ENCODE measurements at regions not wholly inside any gene's neighbourhood (a gene's known extent, or its start where the extent isn't known, plus 50 kb on each side); places are given as distances from the start of the nearest gene placed in this dataset.

DNA sequence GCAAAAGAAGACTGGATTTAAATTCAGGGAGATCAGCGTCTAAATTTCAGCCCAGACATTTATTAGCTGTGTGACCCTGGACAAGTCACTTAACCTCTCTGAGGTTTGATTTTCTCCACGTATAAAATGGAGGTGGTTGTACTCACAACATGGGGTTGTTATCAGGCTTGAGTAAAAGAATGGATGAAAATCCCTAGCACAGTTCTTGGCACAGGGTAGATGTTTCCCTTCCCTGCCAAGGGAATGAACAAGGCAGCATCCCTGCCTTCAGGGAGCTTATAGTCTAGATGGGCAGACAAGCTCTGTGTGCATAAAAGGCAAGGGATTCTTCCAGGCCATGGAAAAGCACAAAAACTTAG, 50.2 kb upstream of the MRPS22 start:
- no peaks in the 10 kb centered on the region for H3K36me3 Mint-ChIP-seq (ENCODE audit: low read depth)
- H3K27ac Mint-ChIP-seq = no peak overlapping the region
- H3K4me3 Mint-ChIP-seq = no peak overlapping the region
- peaks cover 8% of the 10 kb centered on the region for H3K27me3 Mint-ChIP-seq (ENCODE audit: insufficient read depth)
- H3K4me1 Mint-ChIP-seq = no peaks in the 10 kb centered on the region
- H3K4me3 ChIP-seq (ENCODE audit: low read length) = no peak overlapping the region
- no peak for DNase-seq
- no peaks in the 10 kb centered on the region for H3K4me1 ChIP-seq (ENCODE audit: control insufficient read depth, insufficient read depth, low read length)
- H3K27ac ChIP-seq (ENCODE audit: low read depth, low read length) = no peak overlapping the region
- peaks cover 13% of the 10 kb centered on the region for H3K9me3 ChIP-seq (ENCODE audit: control insufficient read depth, low read length)
- H3K27me3 ChIP-seq (ENCODE audit: control insufficient read depth, insufficient read depth, low read length, poor library complexity, severe bottlenecking) = no peaks in the 10 kb centered on the region
- 92 to 100% methylated on average over 2 of the region's 2 CpGs for WGBS, 2 experiments (ENCODE audit: insufficient coverage in 1 of 2, insufficient read length in 1 of 2)
- no peaks in the 10 kb centered on the region for H3K36me3 ChIP-seq (ENCODE audit: control insufficient read depth, insufficient read depth, low read length)
- no peaks in the 10 kb centered on the region for H3K9me3 Mint-ChIP-seq
- H3K9ac ChIP-seq (ENCODE audit: extremely low read depth, low read length, poor library complexity, severe bottlenecking) = no peak overlapping the region
- TF ChIP-seq, protein P1, sequence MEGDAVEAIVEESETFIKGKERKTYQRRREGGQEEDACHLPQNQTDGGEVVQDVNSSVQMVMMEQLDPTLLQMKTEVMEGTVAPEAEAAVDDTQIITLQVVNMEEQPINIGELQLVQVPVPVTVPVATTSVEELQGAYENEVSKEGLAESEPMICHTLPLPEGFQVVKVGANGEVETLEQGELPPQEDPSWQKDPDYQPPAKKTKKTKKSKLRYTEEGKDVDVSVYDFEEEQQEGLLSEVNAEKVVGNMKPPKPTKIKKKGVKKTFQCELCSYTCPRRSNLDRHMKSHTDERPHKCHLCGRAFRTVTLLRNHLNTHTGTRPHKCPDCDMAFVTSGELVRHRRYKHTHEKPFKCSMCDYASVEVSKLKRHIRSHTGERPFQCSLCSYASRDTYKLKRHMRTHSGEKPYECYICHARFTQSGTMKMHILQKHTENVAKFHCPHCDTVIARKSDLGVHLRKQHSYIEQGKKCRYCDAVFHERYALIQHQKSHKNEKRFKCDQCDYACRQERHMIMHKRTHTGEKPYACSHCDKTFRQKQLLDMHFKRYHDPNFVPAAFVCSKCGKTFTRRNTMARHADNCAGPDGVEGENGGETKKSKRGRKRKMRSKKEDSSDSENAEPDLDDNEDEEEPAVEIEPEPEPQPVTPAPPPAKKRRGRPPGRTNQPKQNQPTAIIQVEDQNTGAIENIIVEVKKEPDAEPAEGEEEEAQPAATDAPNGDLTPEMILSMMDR (conservative IDR thresholded peaks at IDR 0.05) = no peak
